ENCODE measurements at regions not wholly inside any gene's neighbourhood (a gene's known extent, or its start where the extent isn't known, plus 50 kb on each side); places are given as distances from the start of the nearest gene placed in this dataset.

DNA sequence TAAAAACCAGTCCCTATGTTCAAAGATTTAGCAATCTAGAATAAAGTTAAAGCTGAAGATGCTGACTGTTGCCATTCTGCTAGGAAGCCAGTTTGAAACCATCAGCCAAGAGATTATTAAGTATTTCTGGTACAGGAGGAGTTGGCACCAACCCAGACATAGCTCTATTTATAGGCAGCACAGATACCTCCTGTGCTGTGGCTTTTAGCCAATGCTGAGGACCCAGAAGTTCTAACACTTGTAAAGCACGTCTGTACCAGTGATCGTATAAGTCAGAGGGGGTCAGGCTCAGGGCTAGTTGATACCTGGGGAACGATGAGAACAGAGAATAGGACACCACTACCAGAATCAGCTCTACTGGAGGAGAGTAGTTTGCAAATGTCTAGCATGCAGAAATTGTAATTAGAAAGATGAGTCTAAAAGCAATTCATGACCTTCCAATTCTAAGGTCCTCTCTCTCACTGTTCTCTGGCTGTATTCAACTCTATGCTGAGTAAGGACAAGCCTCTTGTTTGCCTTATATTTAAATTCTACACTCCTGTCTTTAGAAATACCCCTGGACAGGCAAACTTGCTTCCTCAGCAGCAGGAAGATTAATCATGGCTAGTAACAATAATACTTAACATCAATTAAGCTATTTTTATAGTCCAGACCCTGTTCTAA, 96.8 kb upstream of the PALMD start:
- intact Hi-C loops (cut with DNase I), result no loop called here
- no peak for TF ChIP-seq CTCF (IDR thresholded peaks at IDR 0.05; ENCODE audit: borderline replicate concordance, extremely low read depth, insufficient read depth)
- no peak overlapping the region for H3K4me3 ChIP-seq (ENCODE audit: low read length in 3 of 3)
- DNase-seq, result peak in 1 of 5 donors; percentile 40
- H3K27ac ChIP-seq (ENCODE audit: low read depth in 2 of 2, low read length in 2 of 2), result no peak overlapping the region
- H3K9me3 ChIP-seq (ENCODE audit: control insufficient read depth in 2 of 3, insufficient read depth in 1 of 3, low read length in 3 of 3), result no peaks in the 10 kb centered on the region
- no peaks in the 10 kb centered on the region for H3K4me1 ChIP-seq (ENCODE audit: control insufficient read depth in 2 of 3, insufficient read depth in 2 of 3, low read depth in 1 of 3, low read length in 3 of 3)
- no peaks in the 10 kb centered on the region for H3K27me3 ChIP-seq (ENCODE audit: control insufficient read depth, insufficient read depth, low read length)
- H3K9ac ChIP-seq (ENCODE audit: low read length in 3 of 3), result no peak overlapping the region
- FAIRE-seq, result no peak
- no peaks in the 10 kb centered on the region for H3K36me3 ChIP-seq (ENCODE audit: control insufficient read depth in 2 of 3, insufficient read depth in 3 of 3, low read length in 3 of 3)

DNA sequence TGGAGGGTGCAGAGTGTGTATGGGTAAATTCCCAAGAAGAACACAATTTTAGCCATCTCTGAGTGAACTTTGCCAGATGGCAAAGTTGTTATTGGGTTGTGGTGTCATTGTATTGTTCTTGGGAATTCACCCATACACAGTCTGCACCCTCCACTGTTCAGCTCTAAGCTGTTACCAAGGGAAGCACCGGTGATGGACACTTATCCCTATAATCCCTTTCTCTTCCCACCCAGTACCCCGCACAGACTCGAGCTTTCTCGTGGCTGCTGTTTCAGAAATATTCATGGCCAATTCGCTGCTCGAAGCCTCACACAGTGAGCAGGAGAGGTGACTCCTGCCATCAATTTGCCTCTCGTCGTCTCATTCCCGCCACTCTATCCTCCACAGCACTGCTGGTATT, 95.7 kb upstream of the PALMD start:
- no peak for TF ChIP-seq CTCF (IDR thresholded peaks at IDR 0.05; ENCODE audit: borderline replicate concordance, extremely low read depth, insufficient read depth)
- H3K27me3 ChIP-seq (ENCODE audit: control insufficient read depth, insufficient read depth, low read length), result no peaks in the 10 kb centered on the region
- no peak overlapping the region for H3K9ac ChIP-seq (ENCODE audit: low read length in 3 of 3)
- H3K4me1 ChIP-seq (ENCODE audit: control insufficient read depth in 2 of 3, insufficient read depth in 2 of 3, low read depth in 1 of 3, low read length in 3 of 3), result no peaks in the 10 kb centered on the region
- H3K4me3 ChIP-seq (ENCODE audit: low read length in 3 of 3), result no peak overlapping the region
- H3K27ac ChIP-seq (ENCODE audit: low read depth in 2 of 2, low read length in 2 of 2), result no peak overlapping the region
- FAIRE-seq (no peak), DNase-seq (no peak)
- H3K9me3 ChIP-seq (ENCODE audit: control insufficient read depth in 2 of 3, insufficient read depth in 1 of 3, low read length in 3 of 3), result no peaks in the 10 kb centered on the region
- H3K36me3 ChIP-seq (ENCODE audit: control insufficient read depth in 2 of 3, insufficient read depth in 3 of 3, low read length in 3 of 3), result no peaks in the 10 kb centered on the region
- intact Hi-C loops (cut with DNase I), result no loop called here

DNA sequence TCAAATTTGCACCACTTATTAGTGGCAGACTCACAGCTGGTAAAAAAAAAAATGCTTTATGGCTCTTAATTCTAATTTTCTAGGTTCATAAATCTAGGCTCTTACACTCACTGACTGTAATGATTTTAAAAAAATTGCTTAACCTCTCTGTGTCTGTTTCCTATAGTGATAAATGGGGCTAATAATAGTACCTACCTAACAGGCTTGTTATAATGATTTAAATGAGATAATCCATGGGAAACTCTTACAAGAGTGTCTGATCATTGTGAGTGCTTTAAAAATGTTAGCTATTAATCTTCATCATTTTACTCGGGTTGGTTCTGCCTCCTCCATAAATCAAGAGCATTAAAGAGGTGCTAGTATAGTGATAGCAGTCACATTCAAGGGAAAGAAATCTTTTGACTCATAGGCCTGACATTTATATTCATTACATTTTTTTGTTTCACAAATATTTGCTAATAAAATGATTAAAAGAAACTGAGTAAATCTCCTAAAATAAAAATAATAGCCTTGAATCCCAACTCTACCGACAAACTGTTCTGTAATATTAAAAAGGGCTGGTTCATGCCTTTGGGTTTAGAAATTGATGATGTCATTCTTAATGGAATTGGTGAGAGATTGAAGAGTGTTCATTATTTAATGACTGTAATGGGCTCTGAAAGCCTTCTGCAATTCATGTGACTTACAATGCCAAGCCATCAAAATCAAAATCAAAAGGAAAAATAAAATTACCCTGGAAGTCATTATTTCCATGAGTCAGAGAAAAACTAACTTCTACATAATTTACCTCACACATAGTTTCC, 93.9 kb upstream of the PALMD start:
- FAIRE-seq (no peak), DNase-seq (no peak)

More for the DNA sequence above, 93.9 kb upstream of the PALMD start:
- TF ChIP-seq CTCF (IDR thresholded peaks at IDR 0.05; ENCODE audit: borderline replicate concordance, extremely low read depth, insufficient read depth), result no peak
- no peaks in the 10 kb centered on the region for H3K36me3 ChIP-seq (ENCODE audit: control insufficient read depth in 2 of 3, insufficient read depth in 3 of 3, low read length in 3 of 3)
- H3K9me3 ChIP-seq (ENCODE audit: control insufficient read depth in 2 of 3, insufficient read depth in 1 of 3, low read length in 3 of 3), result no peaks in the 10 kb centered on the region
- no peak overlapping the region for H3K4me3 ChIP-seq (ENCODE audit: low read length in 3 of 3)
- H3K4me1 ChIP-seq (ENCODE audit: control insufficient read depth in 2 of 3, insufficient read depth in 2 of 3, low read depth in 1 of 3, low read length in 3 of 3), result no peaks in the 10 kb centered on the region
- intact Hi-C loops (cut with DNase I), result no loop called here
- H3K27me3 ChIP-seq (ENCODE audit: control insufficient read depth, insufficient read depth, low read length), result no peaks in the 10 kb centered on the region
- no peak overlapping the region for H3K9ac ChIP-seq (ENCODE audit: low read length in 3 of 3)
- no peak overlapping the region for H3K27ac ChIP-seq (ENCODE audit: low read depth in 2 of 2, low read length in 2 of 2)

All from kidney (tissue), 13 donors.